ENCODE measurements at regions not wholly inside any gene's neighbourhood (a gene's known extent, or its start where the extent isn't known, plus 50 kb on each side); places are given as distances from the start of the nearest gene placed in this dataset.
"Not testable (repeated sequence)": the region's sequence is repeated elsewhere in the genome, so short reads cannot be mapped to it uniquely, and the experiment has no call there.

- DNase-seq = no peak
These were observed 613.6 kb downstream of the UTRN start for GRCh38 chr6:144898741-144899140.

- DNase-seq = no peak
These were observed 614.0 kb downstream of the UTRN start for GRCh38 chr6:144899161-144899560.

GRCh38 chr6:144901412-144901811 is 616.3 kb downstream of the UTRN start:
- no peak for DNase-seq

GRCh38 chr6:144908004-144908403 is 622.9 kb downstream of the UTRN start:
- no peak for DNase-seq

- DNase-seq = no peak
These were observed 624.7 kb downstream of the UTRN start for GRCh38 chr6:144909753-144910285.

GRCh38 chr6:144911322-144911721 is 626.2 kb downstream of the UTRN start:
- DNase-seq = no peak

GRCh38 chr6:144912474-144912873 is 627.3 kb downstream of the UTRN start:
- no peak for DNase-seq

GRCh38 chr6:144918073-144918472 is 632.9 kb downstream of the UTRN start:
- no peak for DNase-seq

- no peak for DNase-seq
These were observed 634.4 kb downstream of the UTRN start for GRCh38 chr6:144919560-144919959.

- DNase-seq = no peak
These were observed 635.3 kb downstream of the UTRN start for GRCh38 chr6:144920391-144920961.

GRCh38 chr6:144921206-144921975 is 636.3 kb downstream of the UTRN start:
- no peak for DNase-seq

- DNase-seq = no peak
These were observed 637.1 kb downstream of the UTRN start for GRCh38 chr6:144922120-144922722.

- not testable (repeated sequence) for DNase-seq
These were observed 637.8 kb downstream of the UTRN start for GRCh38 chr6:144922771-144923490.

GRCh38 chr6:144923491-144923787 is 638.3 kb downstream of the UTRN start:
- DNase-seq = not testable (repeated sequence)

GRCh38 chr6:144928847-144929246 is 643.7 kb downstream of the UTRN start:
- no peak for DNase-seq

- no peak for DNase-seq
These were observed 644.1 kb downstream of the UTRN start for GRCh38 chr6:144929262-144929661.

- peak; percentile 25 for DNase-seq
These were observed 646.3 kb downstream of the UTRN start for GRCh38 chr6:144931172-144932035.

GRCh38 chr6:144932621-144933020 is 647.5 kb downstream of the UTRN start:
- no peak for DNase-seq

GRCh38 chr6:144935181-144935580 is 650.0 kb downstream of the UTRN start:
- DNase-seq = no peak

- DNase-seq = no peak
These were observed 650.5 kb downstream of the UTRN start for GRCh38 chr6:144935661-144936060.

GRCh38 chr6:144936764-144937163 is 651.6 kb downstream of the UTRN start:
- no peak for DNase-seq

- no peak for DNase-seq
These were observed 654.8 kb downstream of the UTRN start for GRCh38 chr6:144939921-144940320.

GRCh38 chr6:144944106-144944505 is 659.0 kb downstream of the UTRN start:
- no peak for DNase-seq
